ENCODE measurements at regions not wholly inside any gene's neighbourhood (a gene's known extent, or its start where the extent isn't known, plus 50 kb on each side); places are given as distances from the start of the nearest gene placed in this dataset.

GRCh38 chr13:22226086-22226485 is 555.2 kb downstream of the FGF9 start:
- TF ChIP-seq POLR2AphosphoS5 (IDR thresholded peaks at IDR 0.05; ENCODE audit: low read depth, low read length) (no peak), CTCF (IDR thresholded peaks at IDR 0.05) (no peak), NRF1 (IDR thresholded peaks at IDR 0.05; ENCODE audit: low read depth, low read length) (no peak), FOXJ3 (CRISPR knock-in tag; IDR thresholded peaks at IDR 0.05) (no peak), FOSL2 (IDR thresholded peaks at IDR 0.05; ENCODE audit: borderline replicate concordance, low read depth) (no peak), YY1 (IDR thresholded peaks at IDR 0.05; ENCODE audit: low read depth) (no peak), IRF3 (IDR thresholded peaks at IDR 0.05; ENCODE audit: low read depth, low read length) (no peak), RAD21 (IDR thresholded peaks at IDR 0.05; ENCODE audit: low read length) (no peak), RCOR1 (IDR thresholded peaks at IDR 0.05; ENCODE audit: low read length) (no peak), ELF1 (IDR thresholded peaks at IDR 0.05) (no peak)

Measured in SK-N-SH (cell line).